Endodermal cell (in vitro differentiated cells): ENCODE measurements at regions not wholly inside any gene's neighbourhood (a gene's known extent, or its start where the extent isn't known, plus 50 kb on each side); places are given as distances from the start of the nearest gene placed in this dataset.

ENCODE experiments used
- DNase-seq: peaks from one replicate; pipeline ENCODE4 v3.0.0-alpha.2; 2017
- H3K27ac ChIP-seq: 2 replicates; pipeline ENCODE4 v1.5.1; 2013; ENCODE audit warnings: mild to moderate bottlenecking, low read depth, low read length, moderate library complexity
- H3K27me3 ChIP-seq: 2 replicates; pipeline ENCODE4 v1.6.1; 2013; ENCODE audit warnings: mild to moderate bottlenecking, low read length, moderate library complexity; ENCODE audit not compliant: insufficient read depth, control insufficient read depth, poor library complexity, severe bottlenecking
- H3K36me3 ChIP-seq: 2 replicates; pipeline ENCODE4 v1.7.0; 2013; ENCODE audit warnings: mild to moderate bottlenecking, low read length, moderate library complexity; ENCODE audit not compliant: control insufficient read depth, insufficient read depth
- H3K4me1 ChIP-seq: one replicate; pipeline ENCODE4 v1.7.0; 2013; ENCODE audit warnings: low read length; ENCODE audit not compliant: control insufficient read depth, insufficient read depth
- H3K4me3 ChIP-seq: 2 replicates; pipeline ENCODE4 v1.5.1; 2013; ENCODE audit warnings: mild to moderate bottlenecking, low read length, moderate library complexity
- H3K9ac ChIP-seq: 2 replicates; pipeline ENCODE4 v1.6.1; 2013; ENCODE audit warnings: mild to moderate bottlenecking, low read length, moderate library complexity; ENCODE audit not compliant: poor library complexity, severe bottlenecking; ENCODE audit errors: extremely low read depth
- H3K9me3 ChIP-seq: 2 replicates; pipeline ENCODE4 v1.6.1; 2013; ENCODE audit warnings: mild to moderate bottlenecking, low read length, moderate library complexity; ENCODE audit not compliant: control insufficient read depth
- H3K27ac Mint-ChIP-seq: 2 replicates; pipeline ENCODE4 v1.8.0; 2020; ENCODE audit warnings: mixed read lengths
- H3K27me3 Mint-ChIP-seq: 2 replicates; pipeline ENCODE4 v1.8.0; 2021; ENCODE audit warnings: mild to moderate bottlenecking, mixed read lengths; ENCODE audit not compliant: insufficient read depth
- H3K36me3 Mint-ChIP-seq: 2 replicates; pipeline ENCODE4 v1.8.0; 2020; ENCODE audit warnings: low read depth, mixed read lengths
- H3K4me1 Mint-ChIP-seq: 2 replicates; pipeline ENCODE4 v1.8.0; 2020; ENCODE audit warnings: mixed read lengths
- H3K4me3 Mint-ChIP-seq: 2 replicates; pipeline ENCODE4 v1.8.0; 2020; ENCODE audit warnings: mild to moderate bottlenecking, moderate library complexity, mixed read lengths
- H3K9me3 Mint-ChIP-seq: 2 replicates; pipeline ENCODE4 v1.8.0; 2020; ENCODE audit warnings: mild to moderate bottlenecking, mixed read lengths
- WGBS, 2 experiments: methylation state at CpG; one replicate each; pipeline versions ENCODE4 v1.1.5 to v1.1.7; 2013; ENCODE audit warnings: missing lambda C conversion rate in 2 of 2, mixed read lengths in 1 of 2; ENCODE audit not compliant: insufficient coverage in 1 of 2, insufficient read length in 1 of 2; 5-methylcytosine and 5-hydroxymethylcytosine counted together
- TF ChIP-seq, protein P1 (sequence below): fragments of 200-600 bp; sonication (generic); conservative IDR thresholded peaks from 2 replicates; pipeline ENCODE4 v1.5.0; 2021; ENCODE audit warnings: antibody characterized with exemption, mild to moderate bottlenecking

DNA sequence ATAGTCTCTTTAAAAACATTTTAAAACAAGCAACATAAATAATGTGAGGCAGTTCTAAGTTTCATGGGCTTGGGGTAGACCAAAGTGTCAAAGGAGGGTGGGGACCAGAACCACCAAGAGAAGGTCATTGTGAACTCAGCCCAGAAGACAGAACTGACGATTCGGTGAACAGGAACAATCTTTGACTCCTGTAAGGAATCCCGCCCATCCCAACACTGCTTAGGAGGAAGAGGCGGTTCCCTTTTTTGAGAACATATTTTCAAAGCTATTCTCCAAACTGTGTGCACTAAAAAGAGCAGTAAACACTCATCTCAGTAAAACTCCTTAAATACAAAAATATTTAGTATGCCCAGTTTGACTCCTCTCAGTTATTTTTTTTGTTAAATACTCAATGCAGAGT is 176.5 kb upstream of the TLE4 start:
- Histone ChIP-seq H3K4me3 (no peak overlapping the region), H3K27ac (peak overlapping the region; percentile 6), H3K4me1 (no peaks in the 10 kb centered on the region), H3K27me3 (no peaks in the 10 kb centered on the region), H3K36me3 (no peaks in the 10 kb centered on the region), H3K9ac (no peak overlapping the region), H3K9me3 (no peaks in the 10 kb centered on the region)
- Mint-ChIP-seq H3K4me1 (peaks cover 7% of the 10 kb centered on the region), H3K9me3 (no peaks in the 10 kb centered on the region), H3K27ac (no peak overlapping the region), H3K36me3 (no peaks in the 10 kb centered on the region), H3K27me3 (peaks cover 11% of the 10 kb centered on the region), H3K4me3 (no peak overlapping the region)
- no peak for DNase-seq
- 77 to 79% methylated on average over 4 of the region's 4 CpGs for WGBS, 2 experiments
- TF ChIP-seq, protein P1, sequence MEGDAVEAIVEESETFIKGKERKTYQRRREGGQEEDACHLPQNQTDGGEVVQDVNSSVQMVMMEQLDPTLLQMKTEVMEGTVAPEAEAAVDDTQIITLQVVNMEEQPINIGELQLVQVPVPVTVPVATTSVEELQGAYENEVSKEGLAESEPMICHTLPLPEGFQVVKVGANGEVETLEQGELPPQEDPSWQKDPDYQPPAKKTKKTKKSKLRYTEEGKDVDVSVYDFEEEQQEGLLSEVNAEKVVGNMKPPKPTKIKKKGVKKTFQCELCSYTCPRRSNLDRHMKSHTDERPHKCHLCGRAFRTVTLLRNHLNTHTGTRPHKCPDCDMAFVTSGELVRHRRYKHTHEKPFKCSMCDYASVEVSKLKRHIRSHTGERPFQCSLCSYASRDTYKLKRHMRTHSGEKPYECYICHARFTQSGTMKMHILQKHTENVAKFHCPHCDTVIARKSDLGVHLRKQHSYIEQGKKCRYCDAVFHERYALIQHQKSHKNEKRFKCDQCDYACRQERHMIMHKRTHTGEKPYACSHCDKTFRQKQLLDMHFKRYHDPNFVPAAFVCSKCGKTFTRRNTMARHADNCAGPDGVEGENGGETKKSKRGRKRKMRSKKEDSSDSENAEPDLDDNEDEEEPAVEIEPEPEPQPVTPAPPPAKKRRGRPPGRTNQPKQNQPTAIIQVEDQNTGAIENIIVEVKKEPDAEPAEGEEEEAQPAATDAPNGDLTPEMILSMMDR: no peak

DNA sequence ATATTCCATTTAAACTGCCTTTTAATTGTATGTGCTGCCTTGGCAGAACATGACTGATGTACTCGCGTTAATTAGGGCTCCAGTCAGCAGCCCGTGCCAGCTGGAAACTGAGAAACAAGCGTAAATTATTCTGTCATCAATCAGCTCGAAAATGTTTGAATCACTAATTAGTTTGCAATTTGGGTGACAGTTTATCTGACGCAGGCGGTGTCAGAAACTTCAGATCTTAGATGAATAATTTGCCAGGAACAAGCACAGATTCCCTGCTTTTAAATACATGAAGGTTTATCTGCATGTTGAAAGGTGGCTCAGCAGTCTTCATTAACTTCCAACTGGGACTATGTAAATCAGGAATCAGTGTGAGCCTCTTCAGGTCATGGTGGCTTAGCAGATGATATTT is 176.0 kb upstream of the TLE4 start:
- H3K4me3 Mint-ChIP-seq: no peak overlapping the region
- Histone ChIP-seq H3K4me1 (no peaks in the 10 kb centered on the region), H3K36me3 (no peaks in the 10 kb centered on the region), H3K9ac (no peak overlapping the region), H3K4me3 (no peak overlapping the region), H3K27ac (peak overlapping the region; percentile 7), H3K9me3 (no peaks in the 10 kb centered on the region), H3K27me3 (no peaks in the 10 kb centered on the region)
- H3K4me1 Mint-ChIP-seq: peaks cover 11% of the 10 kb centered on the region
- H3K36me3 Mint-ChIP-seq: no peaks in the 10 kb centered on the region
- peaks cover 11% of the 10 kb centered on the region for H3K27me3 Mint-ChIP-seq
- TF ChIP-seq, protein P1: no peak
- no peaks in the 10 kb centered on the region for H3K9me3 Mint-ChIP-seq
- peak; percentile 40 for DNase-seq
- WGBS, 2 experiments: 19 to 33% methylated on average over 7 of the region's 7 CpGs
- H3K27ac Mint-ChIP-seq: no peak overlapping the region

DNA sequence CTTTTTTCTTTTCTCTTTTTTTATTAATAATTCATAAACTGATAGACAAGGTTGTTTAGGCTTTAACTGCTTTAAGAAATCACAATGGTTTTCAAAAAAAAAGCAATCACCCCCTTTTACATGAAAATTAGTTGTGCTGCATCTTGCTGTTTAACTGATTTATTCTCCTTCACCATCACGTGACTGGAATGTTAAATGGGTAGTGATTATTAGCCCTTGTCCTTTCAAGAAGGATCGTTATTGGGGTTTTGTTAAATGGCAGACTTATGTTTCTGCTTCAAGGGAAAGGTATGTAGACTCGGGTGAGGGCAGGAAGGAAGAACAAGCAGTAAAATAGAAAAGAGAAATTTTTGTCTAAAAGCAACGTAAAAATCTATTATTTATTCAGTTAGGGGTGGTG is 175.6 kb upstream of the TLE4 start:
- Histone ChIP-seq H3K4me1 (no peaks in the 10 kb centered on the region), H3K9ac (no peak overlapping the region), H3K36me3 (no peaks in the 10 kb centered on the region), H3K27me3 (no peaks in the 10 kb centered on the region), H3K27ac (peak overlapping the region; percentile 27), H3K4me3 (no peak overlapping the region), H3K9me3 (no peaks in the 10 kb centered on the region)
- TF ChIP-seq, protein P1: no peak
- Mint-ChIP-seq H3K4me3 (no peak overlapping the region), H3K4me1 (peaks cover 12% of the 10 kb centered on the region), H3K36me3 (no peaks in the 10 kb centered on the region), H3K27ac (no peak overlapping the region), H3K9me3 (no peaks in the 10 kb centered on the region), H3K27me3 (peaks cover 11% of the 10 kb centered on the region)
- no peak for DNase-seq
- WGBS, 2 experiments: 64 to 65% methylated on average over 2 to 4 of the region's 4 CpGs
